ENCODE measurements at regions not wholly inside any gene's neighbourhood (a gene's known extent, or its start where the extent isn't known, plus 50 kb on each side); places are given as distances from the start of the nearest gene placed in this dataset.

GRCh38 chr9:38334234-38334633 is 58.3 kb upstream of the ALDH1B1 start:
- TF ChIP-seq, protein P1, sequence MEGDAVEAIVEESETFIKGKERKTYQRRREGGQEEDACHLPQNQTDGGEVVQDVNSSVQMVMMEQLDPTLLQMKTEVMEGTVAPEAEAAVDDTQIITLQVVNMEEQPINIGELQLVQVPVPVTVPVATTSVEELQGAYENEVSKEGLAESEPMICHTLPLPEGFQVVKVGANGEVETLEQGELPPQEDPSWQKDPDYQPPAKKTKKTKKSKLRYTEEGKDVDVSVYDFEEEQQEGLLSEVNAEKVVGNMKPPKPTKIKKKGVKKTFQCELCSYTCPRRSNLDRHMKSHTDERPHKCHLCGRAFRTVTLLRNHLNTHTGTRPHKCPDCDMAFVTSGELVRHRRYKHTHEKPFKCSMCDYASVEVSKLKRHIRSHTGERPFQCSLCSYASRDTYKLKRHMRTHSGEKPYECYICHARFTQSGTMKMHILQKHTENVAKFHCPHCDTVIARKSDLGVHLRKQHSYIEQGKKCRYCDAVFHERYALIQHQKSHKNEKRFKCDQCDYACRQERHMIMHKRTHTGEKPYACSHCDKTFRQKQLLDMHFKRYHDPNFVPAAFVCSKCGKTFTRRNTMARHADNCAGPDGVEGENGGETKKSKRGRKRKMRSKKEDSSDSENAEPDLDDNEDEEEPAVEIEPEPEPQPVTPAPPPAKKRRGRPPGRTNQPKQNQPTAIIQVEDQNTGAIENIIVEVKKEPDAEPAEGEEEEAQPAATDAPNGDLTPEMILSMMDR (conservative IDR thresholded peaks at IDR 0.05; ENCODE audit: low read length), result peak; percentile 58
- TF ChIP-seq EZH2phosphoT487 (IDR thresholded peaks at IDR 0.05; ENCODE audit: borderline replicate concordance), result no peak

Measured in Loucy (cell line).